Loucy (cell line): ENCODE measurements at regions not wholly inside any gene's neighbourhood (a gene's known extent, or its start where the extent isn't known, plus 50 kb on each side); places are given as distances from the start of the nearest gene placed in this dataset.

Source experiments
- H2AFZ ChIP-seq: fragments of 200-600 bp; sonication (generic); 2 replicates; pipeline ENCODE4 v1.6.0; 2016; ENCODE audit warnings: antibody characterized with exemption, mild to moderate bottlenecking, low read length, moderate library complexity
- H3F3A ChIP-seq: fragments of 200-600 bp; 2 replicates; pipeline ENCODE4 v1.6.0; 2016; ENCODE audit warnings: antibody characterized with exemption, low read depth, mild to moderate bottlenecking
- H3K27me3 ChIP-seq: fragments of 200-600 bp; sonication (generic); 2 replicates; pipeline ENCODE4 v1.6.1; 2014; ENCODE audit warnings: low read length, mild to moderate bottlenecking; ENCODE audit not compliant: insufficient read depth, poor library complexity, severe bottlenecking
- H3K36me3 ChIP-seq: fragments of 200-600 bp; sonication (generic); 2 replicates; pipeline ENCODE4 v1.6.1; 2016; ENCODE audit warnings: low read length; ENCODE audit not compliant: insufficient read depth
- H3K4me1 ChIP-seq: fragments of 200-600 bp; sonication (generic); 2 replicates; pipeline ENCODE4 v1.5.1; 2014; ENCODE audit warnings: low read length, mild to moderate bottlenecking; ENCODE audit not compliant: insufficient read depth, poor library complexity, severe bottlenecking
- H3K4me2 ChIP-seq: fragments of 200-600 bp; sonication (generic); 2 replicates; pipeline ENCODE4 v1.6.0; 2014; ENCODE audit warnings: antibody characterized with exemption, low read length, low read depth, mild to moderate bottlenecking; ENCODE audit not compliant: poor library complexity, severe bottlenecking
- H3K4me3 ChIP-seq: fragments of 200-600 bp; sonication (generic); 2 replicates; pipeline ENCODE4 v1.5.1; 2014; ENCODE audit warnings: low read length, mild to moderate bottlenecking, mixed read lengths; ENCODE audit not compliant: poor library complexity, severe bottlenecking
- H3K79me2 ChIP-seq: fragments of 200-600 bp; sonication (generic); 2 replicates; pipeline ENCODE4 v1.6.1; 2014; ENCODE audit warnings: low read length; ENCODE audit not compliant: insufficient read depth
- H3K9ac ChIP-seq: fragments of 200-600 bp; sonication (generic); 2 replicates; pipeline ENCODE4 v1.6.0; 2014; ENCODE audit warnings: mild to moderate bottlenecking, low read depth, low read length, moderate library complexity; ENCODE audit not compliant: poor library complexity, severe bottlenecking
- H3K9me2 ChIP-seq: fragments of 200-600 bp; sonication (generic); replicated peaks from 2 replicates; pipeline ENCODE4 v1.6.1; 2016; ENCODE audit warnings: low read depth, low read length, mixed read lengths
- H3K9me3 ChIP-seq: fragments of 200-600 bp; sonication (generic); 2 replicates; pipeline ENCODE4 v1.6.1; 2014; ENCODE audit warnings: mild to moderate bottlenecking, antibody characterized with exemption, low read length, low read depth; ENCODE audit not compliant: insufficient read depth
- H4K20me1 ChIP-seq: fragments of 200-600 bp; sonication (generic); 2 replicates; pipeline ENCODE4 v1.6.0; 2014; ENCODE audit warnings: antibody characterized with exemption, low read length, mild to moderate bottlenecking; ENCODE audit not compliant: insufficient read depth, poor library complexity, severe bottlenecking
- EZH2phosphoT487 ChIP-seq: fragments of 200-600 bp; IDR thresholded peaks from 2 replicates; pipeline ENCODE4 v1.6.1; 2018; ENCODE audit warnings: antibody characterized with exemption, mild to moderate bottlenecking, moderate library complexity, borderline replicate concordance
- TF ChIP-seq, protein P1 (sequence below): fragments of 200-600 bp; sonication (generic); conservative IDR thresholded peaks from 2 replicates; pipeline ENCODE4 v1.5.1; 2014; ENCODE audit warnings: mild to moderate bottlenecking, antibody characterized with exemption, low read length

- no peaks in the 10 kb centered on the region for H3K27me3 ChIP-seq
Measured at GRCh38 chr2:39938035-39938835, 159.2 kb upstream of the THUMPD2 start.

DNA sequence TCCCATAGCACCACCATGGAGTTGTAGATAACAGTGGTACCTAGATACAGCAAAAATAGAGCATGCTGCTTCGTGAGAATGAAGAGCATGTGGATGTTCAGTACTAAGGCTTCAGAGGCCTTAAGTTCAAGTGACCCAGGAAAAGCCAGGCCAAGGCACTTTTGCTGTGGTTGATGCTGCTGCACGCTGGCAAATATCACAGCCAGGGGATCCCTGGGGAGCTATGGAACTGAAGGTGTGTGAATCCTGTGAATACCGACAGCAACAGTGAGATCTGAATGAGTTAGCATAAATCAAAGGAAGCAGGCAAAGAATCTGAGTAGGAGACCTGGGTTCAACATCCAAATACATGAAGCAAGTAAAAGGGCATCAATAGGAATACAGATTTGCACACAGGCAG, 158.6 kb upstream of the THUMPD2 start:
- Histone ChIP-seq H3K9me2 (no peaks in the 10 kb centered on the region), H4K20me1 (no peaks in the 10 kb centered on the region), H3K4me3 (peak overlapping the region; percentile 21), H3K4me2 (peak overlapping the region; percentile 59), H2AFZ (peak overlapping the region; percentile 9), H3K27me3 (no peaks in the 10 kb centered on the region), H3F3A (peaks cover 4% of the 10 kb centered on the region; the same call in 1 of the 2 replicates), H3K9ac (peak overlapping the region; percentile 38), H3K36me3 (no peaks in the 10 kb centered on the region), H3K9me3 (no peaks in the 10 kb centered on the region), H3K4me1 (peaks cover 24% of the 10 kb centered on the region), H3K79me2 (no peaks in the 10 kb centered on the region)
- no peak for TF ChIP-seq EZH2phosphoT487
- TF ChIP-seq, protein P1, sequence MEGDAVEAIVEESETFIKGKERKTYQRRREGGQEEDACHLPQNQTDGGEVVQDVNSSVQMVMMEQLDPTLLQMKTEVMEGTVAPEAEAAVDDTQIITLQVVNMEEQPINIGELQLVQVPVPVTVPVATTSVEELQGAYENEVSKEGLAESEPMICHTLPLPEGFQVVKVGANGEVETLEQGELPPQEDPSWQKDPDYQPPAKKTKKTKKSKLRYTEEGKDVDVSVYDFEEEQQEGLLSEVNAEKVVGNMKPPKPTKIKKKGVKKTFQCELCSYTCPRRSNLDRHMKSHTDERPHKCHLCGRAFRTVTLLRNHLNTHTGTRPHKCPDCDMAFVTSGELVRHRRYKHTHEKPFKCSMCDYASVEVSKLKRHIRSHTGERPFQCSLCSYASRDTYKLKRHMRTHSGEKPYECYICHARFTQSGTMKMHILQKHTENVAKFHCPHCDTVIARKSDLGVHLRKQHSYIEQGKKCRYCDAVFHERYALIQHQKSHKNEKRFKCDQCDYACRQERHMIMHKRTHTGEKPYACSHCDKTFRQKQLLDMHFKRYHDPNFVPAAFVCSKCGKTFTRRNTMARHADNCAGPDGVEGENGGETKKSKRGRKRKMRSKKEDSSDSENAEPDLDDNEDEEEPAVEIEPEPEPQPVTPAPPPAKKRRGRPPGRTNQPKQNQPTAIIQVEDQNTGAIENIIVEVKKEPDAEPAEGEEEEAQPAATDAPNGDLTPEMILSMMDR = no peak

More at GRCh38 chr2:39938035-39938835, 159.2 kb upstream of the THUMPD2 start:
- Histone ChIP-seq H2AFZ (peak overlapping the region; percentile 9), H3K9me3 (no peaks in the 10 kb centered on the region), H3K36me3 (no peaks in the 10 kb centered on the region), H3K4me2 (peak overlapping the region; percentile 59), H3K4me3 (peak overlapping the region; percentile 21), H3K9ac (peak overlapping the region; percentile 38), H4K20me1 (no peaks in the 10 kb centered on the region), H3K79me2 (no peaks in the 10 kb centered on the region), H3F3A (peaks cover 4% of the 10 kb centered on the region; the same call in 1 of the 2 replicates), H3K9me2 (no peaks in the 10 kb centered on the region), H3K4me1 (peaks cover 24% of the 10 kb centered on the region)
- TF ChIP-seq EZH2phosphoT487 = no peak
- TF ChIP-seq, protein P1 = no peak

DNA sequence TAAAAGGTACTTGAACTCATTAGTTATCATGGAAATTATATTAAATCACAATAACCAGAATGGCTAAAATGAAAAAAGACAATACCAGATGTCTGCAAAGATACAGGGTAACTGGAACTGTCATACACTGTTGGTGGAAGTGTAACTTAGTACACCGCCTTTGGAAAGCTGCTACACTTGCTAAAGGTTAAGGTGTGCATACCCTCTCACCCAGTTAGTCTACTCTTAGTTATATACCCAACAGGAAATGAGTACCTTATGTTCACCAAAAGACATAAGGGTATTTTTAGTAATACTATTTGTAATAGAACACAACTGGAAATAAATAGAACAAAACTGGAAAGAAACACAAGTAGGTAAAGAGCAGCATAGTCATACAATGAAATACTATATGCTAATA, 155.8 kb upstream of the THUMPD2 start:
- Histone ChIP-seq H4K20me1 (no peaks in the 10 kb centered on the region), H3K4me3 (no peak overlapping the region), H3K4me1 (peaks cover 24% of the 10 kb centered on the region), H2AFZ (no peak overlapping the region), H3K9me2 (no peaks in the 10 kb centered on the region), H3F3A (peaks cover 4% of the 10 kb centered on the region; the same call in 1 of the 2 replicates), H3K36me3 (no peaks in the 10 kb centered on the region), H3K4me2 (no peak overlapping the region), H3K27me3 (no peaks in the 10 kb centered on the region), H3K79me2 (no peaks in the 10 kb centered on the region), H3K9me3 (no peaks in the 10 kb centered on the region), H3K9ac (no peak overlapping the region)
- TF ChIP-seq, protein P1 = no peak
- no peak for TF ChIP-seq EZH2phosphoT487
